Renal cortical epithelial cell (primary cell): ENCODE measurements at regions not wholly inside any gene's neighbourhood (a gene's known extent, or its start where the extent isn't known, plus 50 kb on each side); places are given as distances from the start of the nearest gene placed in this dataset.
A peak's percentile ranks its signal among the peaks of the same experiment; 100 is the strongest.

Experiments used
- DNase-seq: peaks from one replicate; pipeline ENCODE4 v3.0.0-alpha.2; 2011; ENCODE audit warnings: low read depth

- no peak for DNase-seq
Measured at GRCh38 chr6:12221856-12222255, 68.3 kb upstream of the EDN1 start.

DNA sequence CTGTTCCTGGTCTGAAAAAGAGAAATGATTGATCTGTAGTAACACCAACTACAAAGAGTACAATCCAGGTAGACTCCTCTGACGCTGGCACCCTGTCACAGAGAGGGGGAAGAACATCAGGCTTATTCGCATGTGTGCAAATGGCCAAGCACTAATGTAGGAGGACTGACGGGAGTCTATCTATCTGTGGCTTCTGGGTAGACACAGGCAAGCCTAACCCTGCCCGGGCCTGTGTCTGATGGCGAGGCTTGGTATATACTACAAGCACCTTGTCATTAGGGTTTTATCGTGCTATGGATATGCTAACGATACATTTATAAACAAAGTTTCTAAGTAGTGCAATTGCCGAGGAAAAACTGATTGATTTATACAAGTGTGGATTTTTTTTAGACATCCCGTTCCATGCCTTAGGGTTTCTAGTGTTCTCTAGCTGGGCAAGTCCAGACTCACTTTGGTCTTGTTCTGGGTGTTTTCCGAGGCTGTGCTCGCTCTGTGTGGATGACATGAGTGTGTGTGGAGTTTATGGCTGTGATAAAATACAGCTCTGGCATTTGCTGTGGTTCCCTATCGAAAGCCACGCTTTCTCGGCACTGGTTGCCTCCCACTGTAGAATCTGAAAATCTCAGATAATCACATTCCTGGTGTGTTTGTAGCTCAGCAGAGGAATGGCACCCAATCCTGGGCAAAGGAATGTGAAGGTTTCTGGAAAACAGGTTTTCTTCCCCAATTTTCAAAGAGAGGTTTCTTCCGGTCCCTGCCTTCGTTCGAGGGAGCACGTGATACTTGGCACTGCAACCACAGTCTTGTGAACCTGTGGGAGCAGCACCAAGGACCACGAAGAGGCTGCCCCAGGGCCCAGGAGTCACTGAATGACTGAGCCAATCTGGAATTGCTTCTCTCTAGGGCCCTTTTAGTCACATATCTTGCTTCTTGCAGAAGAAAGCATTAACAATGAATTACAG, 67.5 kb upstream of the EDN1 start:
- DNase-seq = no peak

DNA sequence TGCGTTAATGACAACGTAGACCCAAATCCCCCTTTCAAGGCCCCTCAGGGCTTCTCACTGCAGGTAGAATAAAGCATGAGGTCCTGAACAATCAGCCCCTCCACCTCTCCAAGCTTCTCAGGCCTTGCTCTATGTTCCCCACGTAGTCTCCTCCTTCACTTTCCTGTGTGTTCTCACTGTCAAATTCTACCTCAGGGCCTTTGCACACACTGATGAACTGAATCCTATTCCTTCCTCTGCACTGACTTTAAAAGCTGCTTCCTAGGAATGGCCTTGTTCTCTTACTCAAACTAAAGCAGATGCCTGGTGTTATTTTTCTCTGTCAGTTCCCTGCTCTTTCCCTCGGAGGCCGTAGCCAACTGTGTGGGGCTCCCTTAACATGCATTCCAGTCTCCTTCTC, 66.8 kb upstream of the EDN1 start:
- no peak for DNase-seq

- DNase-seq = no peak
Measured at GRCh38 chr6:12224251-12224650, 65.9 kb upstream of the EDN1 start.

DNA sequence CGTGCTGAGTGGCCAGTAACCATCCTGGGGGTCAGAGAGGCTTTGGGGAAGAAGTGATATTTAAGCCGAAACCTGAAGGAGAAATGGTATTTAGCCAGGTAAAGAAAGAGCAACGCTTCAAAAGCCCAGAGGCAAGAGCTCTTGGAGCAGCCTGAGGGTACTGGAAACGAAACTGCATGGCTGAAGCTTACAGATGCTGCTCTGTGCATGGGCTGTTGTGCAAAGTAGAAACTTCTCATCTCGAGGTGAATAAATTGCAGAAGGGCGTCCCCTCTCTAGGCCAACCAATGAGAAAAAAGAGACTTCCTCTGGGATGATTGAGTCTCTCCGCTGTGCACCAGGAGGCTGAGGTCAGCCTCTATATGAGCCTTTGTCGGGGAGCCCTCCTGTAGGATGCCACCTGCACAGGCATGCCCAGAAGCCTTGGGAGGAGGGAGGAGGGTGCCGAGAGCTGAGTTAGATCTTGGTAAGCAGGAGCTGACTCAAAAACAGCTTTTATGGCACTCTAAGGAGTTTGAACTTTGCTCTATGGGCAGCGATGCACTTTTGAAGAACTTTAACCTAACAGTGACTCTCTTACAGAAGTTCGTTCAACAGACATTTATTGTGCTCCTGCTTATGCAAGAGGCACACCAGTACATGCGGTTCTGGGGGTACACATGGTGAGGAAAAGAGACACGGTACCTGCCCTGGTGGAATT, 61.6 kb upstream of the EDN1 start:
- peak; percentile 33 for DNase-seq

DNA sequence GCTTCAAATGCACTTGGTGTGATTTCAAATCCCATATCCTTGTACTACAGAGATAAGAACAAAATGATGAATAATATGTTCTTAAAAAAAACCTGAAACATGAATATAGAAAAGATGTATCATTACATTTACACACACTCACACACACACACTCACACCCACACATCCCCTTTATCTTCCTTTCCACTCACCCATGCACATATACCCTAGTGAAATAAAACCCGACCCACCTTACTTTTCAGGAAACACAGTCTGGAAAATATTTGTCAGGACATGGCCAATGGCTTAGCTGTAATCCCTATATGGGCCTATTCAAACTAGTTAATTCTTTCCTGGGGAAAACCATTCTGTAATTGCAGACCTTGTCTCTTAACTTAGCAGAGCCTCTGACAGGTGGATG, 60.8 kb upstream of the EDN1 start:
- DNase-seq = no peak

GRCh38 chr6:12230523-12230922, 59.6 kb upstream of the EDN1 start:
- DNase-seq = no peak

DNA sequence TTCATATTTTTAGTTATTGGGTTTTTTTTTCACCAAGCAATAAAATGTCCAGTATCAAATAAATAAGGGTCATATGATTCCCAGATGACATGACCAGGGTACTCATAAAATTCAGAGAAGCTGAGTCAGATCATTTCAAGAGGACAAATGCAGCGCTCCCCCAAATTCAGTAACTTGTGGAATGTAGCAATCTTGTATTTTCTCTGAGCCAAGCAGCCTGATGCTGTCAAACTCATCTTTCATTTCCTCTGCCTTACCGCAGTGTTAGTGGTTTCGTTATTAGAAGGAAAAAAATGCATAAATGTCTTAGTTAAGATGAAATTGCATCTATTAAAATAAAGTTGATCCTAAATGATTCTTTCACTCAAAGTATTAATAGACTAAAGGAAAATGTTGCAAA, 57.8 kb upstream of the EDN1 start:
- no peak for DNase-seq

- DNase-seq = no peak
Measured at GRCh38 chr6:12232821-12233220, 57.3 kb upstream of the EDN1 start.

DNA sequence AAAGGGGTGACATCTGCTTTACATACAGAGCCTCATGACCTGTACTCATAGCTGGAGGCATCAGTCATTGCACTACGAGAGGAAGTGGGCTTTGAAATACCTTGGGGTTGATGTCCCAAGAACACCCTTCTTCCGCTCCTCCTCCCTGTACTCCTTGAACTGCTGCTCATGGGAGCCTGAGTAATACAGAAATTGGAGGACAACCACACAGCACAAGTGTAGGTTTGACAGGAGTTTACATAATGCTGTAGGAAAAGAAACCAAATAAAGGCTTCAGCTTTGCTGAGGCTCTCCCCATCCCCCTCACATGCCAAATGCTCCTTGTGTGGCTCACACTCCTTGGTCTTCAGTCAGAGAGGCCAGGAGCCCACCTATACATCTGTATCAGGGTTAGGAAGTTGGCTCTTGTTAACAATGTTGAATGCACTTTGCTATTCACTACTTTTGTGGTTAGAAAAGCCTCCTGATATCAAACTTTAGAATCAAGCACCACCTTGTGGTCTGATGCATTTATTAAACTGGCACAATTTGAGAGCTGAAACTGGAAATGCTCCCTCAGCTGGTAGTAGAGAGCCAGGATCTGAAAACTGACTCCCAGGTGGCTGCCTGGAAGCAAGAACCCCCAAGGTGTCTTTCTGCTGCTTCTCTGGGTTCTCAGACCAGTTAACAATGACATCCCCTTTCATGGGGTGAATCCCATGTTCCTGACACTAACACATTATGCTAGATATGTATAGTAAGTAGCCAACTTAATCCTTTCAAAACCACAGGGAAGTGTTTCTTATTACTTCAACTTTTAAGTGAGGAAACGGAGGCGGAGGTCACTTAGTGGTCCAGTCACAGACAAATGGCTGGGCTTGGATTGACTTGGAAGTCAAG, 56.2 kb upstream of the EDN1 start:
- peak; percentile 88 for DNase-seq

DNA sequence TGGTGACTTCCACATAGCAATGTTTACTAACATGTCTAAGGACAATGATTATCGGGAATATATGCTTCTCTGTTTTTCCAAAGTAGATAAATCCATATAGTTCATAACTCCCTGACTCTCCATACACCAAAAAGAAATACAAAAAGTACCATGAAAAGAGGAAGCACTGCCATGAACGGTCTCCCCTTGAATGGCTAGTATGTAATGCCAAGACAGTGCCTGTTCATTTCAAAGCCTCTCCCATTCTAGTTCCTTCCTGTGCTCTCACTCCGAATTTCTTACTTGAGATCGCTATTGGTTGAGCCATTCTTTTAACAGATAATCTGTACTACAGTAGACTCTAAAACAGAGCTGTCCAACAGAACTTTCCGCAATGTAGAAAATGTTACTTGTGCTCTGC, 54.8 kb upstream of the EDN1 start:
- DNase-seq = no peak

DNA sequence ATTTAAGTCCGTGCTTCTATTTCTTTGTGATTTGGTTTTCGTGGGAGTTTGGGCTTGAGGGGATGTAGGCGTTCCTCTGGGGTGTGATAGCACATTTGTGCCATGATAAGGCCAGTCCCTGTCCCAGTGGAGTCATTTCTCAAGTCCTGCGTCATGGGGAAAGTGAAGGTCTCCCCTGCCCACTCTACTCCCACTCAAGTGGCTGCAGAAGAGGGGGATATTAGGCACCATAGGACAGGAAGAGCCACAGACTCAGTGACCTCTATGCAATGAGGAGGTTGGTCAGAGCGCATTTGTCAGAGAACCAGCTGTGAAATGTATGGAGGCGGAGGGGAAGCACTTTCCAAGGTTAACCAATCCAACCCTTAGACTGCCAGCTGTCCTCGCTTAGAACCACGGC, 51.9 kb upstream of the EDN1 start:
- DNase-seq = no peak
